SU-DHL-6 (cell line): ENCODE measurements at regions not wholly inside any gene's neighbourhood (a gene's known extent, or its start where the extent isn't known, plus 50 kb on each side); places are given as distances from the start of the nearest gene placed in this dataset.

Source experiments
- CTCF ChIP-seq: fragments of 200-600 bp; sonication (generic); IDR thresholded peaks from one replicate; pipeline ENCODE4 v1.5.1; 2017; ENCODE audit warnings: antibody characterized with exemption, mild to moderate bottlenecking, low read length, moderate library complexity; ENCODE audit not compliant: insufficient read depth, poor library complexity, severe bottlenecking
- EZH2phosphoT487 ChIP-seq: fragments of 200-600 bp; sonication (generic), shearing (Covaris generic); conservative IDR thresholded peaks from 2 replicates; pipeline ENCODE4 v1.6.1; 2018; ENCODE audit warnings: mild to moderate bottlenecking, antibody characterized with exemption, low read length, moderate library complexity, mixed read lengths

GRCh38 chr21:17436626-17437111 is 76.2 kb upstream of the CXADR start:
- TF ChIP-seq CTCF = no peak
- TF ChIP-seq EZH2phosphoT487 = no peak
